Transverse colon (tissue), 4 donors: ENCODE measurements at regions not wholly inside any gene's neighbourhood (a gene's known extent, or its start where the extent isn't known, plus 50 kb on each side); places are given as distances from the start of the nearest gene placed in this dataset.

Experiments used
- CTCF ChIP-seq, 5 experiments: fragments of 200-600 bp in 3 of 5; fragments of 450-650 bp in 2 of 5; sonication (generic) in 3 of 5; IDR thresholded peaks; 1 replicate in 2 of 5; 2 replicates in 3 of 5; pipeline ENCODE4 v1.5.1; 2016 to 2017; ENCODE audit warnings: antibody characterized with exemption in 5 of 5, inconsistent platforms in 3 of 5, mild to moderate bottlenecking in 2 of 5, moderate library complexity in 1 of 5
- POLR2AphosphoS5 ChIP-seq, 3 donors: sonication (generic); formaldehyde crosslinking; IDR thresholded peaks; one replicate each; pipeline ENCODE4 v1.6.1; 2016; ENCODE audit warnings: antibody characterized with exemption in 3 of 3

GRCh38 chr2:6665093-6666045, 200.3 kb downstream of the CMPK2 start:
- TF ChIP-seq POLR2AphosphoS5 (IDR thresholded peaks at IDR 0.05) (no peak), CTCF (IDR thresholded peaks at IDR 0.05) (no peak)
